AML-193 (cell line): ENCODE measurements at regions not wholly inside any gene's neighbourhood (a gene's known extent, or its start where the extent isn't known, plus 50 kb on each side); places are given as distances from the start of the nearest gene placed in this dataset.
"Not testable (repeated sequence)": the region's sequence is repeated elsewhere in the genome, so short reads cannot be mapped to it uniquely, and the experiment has no call there.

Experiments
- DNase-seq, 2 experiments: peaks; one replicate each; lab custom pipeline; 2025; lab: John Stamatoyannopoulos, UW

GRCh38 chrX:64580605-64581004, 185.4 kb upstream of the MTMR8 start:
- no peak for DNase-seq

- DNase-seq: no peak
Observed at GRCh38 chrX:64580035-64580434, 184.8 kb upstream of the MTMR8 start.

GRCh38 chrX:64571011-64571410, 175.8 kb upstream of the MTMR8 start:
- no peak for DNase-seq

- peak in 1 of 2 experiments; percentile 0 for DNase-seq
Observed at GRCh38 chrX:64570204-64570603, 175.0 kb upstream of the MTMR8 start.

GRCh38 chrX:64565348-64565747, 170.1 kb upstream of the MTMR8 start:
- not testable (repeated sequence) for DNase-seq

GRCh38 chrX:64549236-64549635, 154.0 kb upstream of the MTMR8 start:
- not testable (repeated sequence) for DNase-seq

GRCh38 chrX:64536736-64537135, 141.5 kb upstream of the MTMR8 start:
- DNase-seq: no peak
